Mesendoderm (in vitro differentiated cells): ENCODE measurements at regions not wholly inside any gene's neighbourhood (a gene's known extent, or its start where the extent isn't known, plus 50 kb on each side); places are given as distances from the start of the nearest gene placed in this dataset.
A peak's percentile ranks its signal among the peaks of the same experiment; 100 is the strongest.
"Not testable (repeated sequence)": the region's sequence is repeated elsewhere in the genome, so short reads cannot be mapped to it uniquely, and the experiment has no call there.

ENCODE experiments used
- DNase-seq: peaks from one replicate; pipeline ENCODE4 v3.0.0; 2013
- H2AK5ac ChIP-seq: 2 replicates; pipeline ENCODE4 v1.6.1; 2013; ENCODE audit warnings: low read length, inconsistent platforms
- H2BK120ac ChIP-seq: 2 replicates; pipeline ENCODE4 v1.6.1; 2013; ENCODE audit warnings: low read depth, mild to moderate bottlenecking, low read length, moderate library complexity, mixed read lengths
- H2BK15ac ChIP-seq: replicated peaks from 2 replicates; pipeline ENCODE4 v1.6.1; 2013; ENCODE audit warnings: low read depth, mild to moderate bottlenecking, moderate library complexity
- H2BK5ac ChIP-seq: 2 replicates; pipeline ENCODE4 v1.6.1; 2013; ENCODE audit warnings: low read length, inconsistent platforms
- H3K18ac ChIP-seq: 2 replicates; pipeline ENCODE4 v1.6.1; 2013; ENCODE audit warnings: mild to moderate bottlenecking, low read length, mixed read lengths
- H3K23ac ChIP-seq: one replicate; pipeline ENCODE4 v1.6.1; 2013; ENCODE audit warnings: low read length
- H3K27ac ChIP-seq: 2 replicates; pipeline ENCODE4 v1.5.1; 2013; ENCODE audit warnings: low read depth, mild to moderate bottlenecking, inconsistent platforms, low read length, moderate library complexity
- H3K27me3 ChIP-seq: 2 replicates; pipeline ENCODE4 v1.6.1; 2013; ENCODE audit warnings: low read length, control low read depth, mild to moderate bottlenecking, inconsistent platforms; ENCODE audit not compliant: insufficient read depth, poor library complexity
- H3K36me3 ChIP-seq: 2 replicates; pipeline ENCODE4 v1.6.1; 2013; ENCODE audit warnings: low read length, inconsistent platforms; ENCODE audit not compliant: control insufficient read depth, insufficient read depth
- H3K4ac ChIP-seq: one replicate; pipeline ENCODE4 v1.6.1; 2013; ENCODE audit warnings: low read depth, mild to moderate bottlenecking, low read length, moderate library complexity
- H3K4me1 ChIP-seq: 2 replicates; pipeline ENCODE4 v1.6.1; 2013; ENCODE audit warnings: low read depth, low read length, inconsistent platforms; ENCODE audit not compliant: control insufficient read depth
- H3K4me2 ChIP-seq: 2 replicates; pipeline ENCODE4 v1.6.1; 2013; ENCODE audit warnings: low read length
- H3K4me3 ChIP-seq: 2 replicates; pipeline ENCODE4 v1.5.1; 2013; ENCODE audit warnings: mild to moderate bottlenecking, low read length
- H3K56ac ChIP-seq: one replicate; pipeline ENCODE4 v1.6.1; 2013; ENCODE audit warnings: low read length
- H3K79me1 ChIP-seq: 2 replicates; pipeline ENCODE4 v1.6.1; 2013; ENCODE audit warnings: low read length, inconsistent platforms
- H3K79me2 ChIP-seq: 2 replicates; pipeline ENCODE4 v1.6.1; 2013; ENCODE audit warnings: mild to moderate bottlenecking, low read length; ENCODE audit not compliant: control insufficient read depth, insufficient read depth
- H3K9ac ChIP-seq: 2 replicates; pipeline ENCODE4 v1.6.1; 2013; ENCODE audit warnings: low read length, inconsistent platforms
- H4K5ac ChIP-seq: one replicate; pipeline ENCODE4 v1.6.1; 2013; ENCODE audit warnings: low read length
- H4K8ac ChIP-seq: one replicate; pipeline ENCODE4 v1.6.1; 2013; ENCODE audit warnings: low read depth, mild to moderate bottlenecking, control low read depth, low read length, moderate library complexity
- WGBS: extraction: QIAGEN DNeasy Blood & Tissue Kit; methylation state at CpG from one replicate; pipeline ENCODE4 v1.1.7; 2013; ENCODE audit warnings: low lambda C conversion rate, missing lambda C conversion rate; ENCODE audit not compliant: insufficient coverage; ENCODE audit errors: extremely low coverage; 5-methylcytosine and 5-hydroxymethylcytosine counted together

DNA sequence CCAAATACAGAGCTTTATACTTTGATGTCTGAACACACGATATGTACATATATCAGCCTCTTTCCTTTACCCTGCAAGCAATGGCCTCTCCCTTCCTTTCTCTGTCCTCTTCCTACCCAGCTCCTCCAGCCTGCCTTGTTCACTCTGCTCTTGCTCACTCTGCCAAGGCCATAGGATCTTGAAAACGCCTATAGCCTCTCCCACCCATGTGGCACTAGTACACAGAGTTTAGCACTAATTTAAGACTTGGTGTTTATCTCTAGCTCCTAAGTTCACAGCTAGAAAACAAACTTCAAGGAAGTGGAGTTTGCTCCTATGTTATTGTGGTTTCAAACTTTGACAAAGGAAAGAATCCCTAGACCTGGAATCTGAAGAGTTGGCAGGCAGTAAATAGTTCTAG, 225.0 kb upstream of the RUNX1 start:
- Histone ChIP-seq H2BK120ac (no peak overlapping the region), H3K36me3 (no peaks in the 10 kb centered on the region), H3K4me1 (no peaks in the 10 kb centered on the region), H2BK15ac (no peak overlapping the region), H3K79me1 (no peaks in the 10 kb centered on the region), H3K56ac (no peak overlapping the region), H3K9ac (no peak overlapping the region), H2AK5ac (no peak overlapping the region), H3K27me3 (no peaks in the 10 kb centered on the region), H3K4me3 (no peak overlapping the region), H2BK5ac (no peak overlapping the region), H4K5ac (no peak overlapping the region), H3K18ac (no peak overlapping the region), H3K27ac (no peak overlapping the region), H4K8ac (no peak overlapping the region), H3K79me2 (no peaks in the 10 kb centered on the region), H3K4ac (no peak overlapping the region), H3K23ac (no peak overlapping the region), H3K4me2 (no peak overlapping the region)
- DNase-seq = no peak
- WGBS = no CpG with 5 or more reads among the region's 2 CpGs

DNA sequence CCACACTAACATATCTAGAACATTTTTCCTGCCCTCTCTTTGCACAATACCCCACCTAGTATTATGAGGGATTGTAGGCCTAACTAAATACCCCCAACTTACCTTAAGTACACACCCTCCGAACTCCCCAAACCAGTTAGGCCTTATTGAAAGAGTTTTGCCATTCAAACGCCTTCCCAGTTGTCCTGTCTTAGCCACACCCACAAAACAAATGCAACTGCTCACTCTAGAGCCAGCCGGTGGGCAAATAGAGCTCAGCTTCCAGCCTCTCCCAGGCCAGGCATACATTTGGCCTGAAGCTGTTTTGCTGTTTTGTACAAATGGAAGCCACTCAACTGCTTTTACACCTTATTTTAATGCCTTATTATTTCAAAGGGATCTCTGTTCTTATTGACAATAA, 224.2 kb upstream of the RUNX1 start:
- H2BK120ac ChIP-seq = no peak overlapping the region
- no peak overlapping the region for H2BK5ac ChIP-seq
- H2BK15ac ChIP-seq = no peak overlapping the region
- no peak overlapping the region for H3K23ac ChIP-seq
- no peak overlapping the region for H4K5ac ChIP-seq
- no peak overlapping the region for H3K18ac ChIP-seq
- H3K27me3 ChIP-seq = no peaks in the 10 kb centered on the region
- H4K8ac ChIP-seq = no peak overlapping the region
- no peaks in the 10 kb centered on the region for H3K79me2 ChIP-seq
- H3K36me3 ChIP-seq = no peaks in the 10 kb centered on the region
- H3K4me1 ChIP-seq = no peaks in the 10 kb centered on the region
- H3K4me3 ChIP-seq = no peak overlapping the region
- no peak overlapping the region for H3K27ac ChIP-seq
- H3K9ac ChIP-seq = no peak overlapping the region
- no peak overlapping the region for H2AK5ac ChIP-seq
- WGBS = no CpG with 5 or more reads among the region's 3 CpGs
- peak; percentile 15 for DNase-seq
- H3K56ac ChIP-seq = no peak overlapping the region
- H3K4ac ChIP-seq = no peak overlapping the region
- H3K4me2 ChIP-seq = no peak overlapping the region
- no peaks in the 10 kb centered on the region for H3K79me1 ChIP-seq

DNA sequence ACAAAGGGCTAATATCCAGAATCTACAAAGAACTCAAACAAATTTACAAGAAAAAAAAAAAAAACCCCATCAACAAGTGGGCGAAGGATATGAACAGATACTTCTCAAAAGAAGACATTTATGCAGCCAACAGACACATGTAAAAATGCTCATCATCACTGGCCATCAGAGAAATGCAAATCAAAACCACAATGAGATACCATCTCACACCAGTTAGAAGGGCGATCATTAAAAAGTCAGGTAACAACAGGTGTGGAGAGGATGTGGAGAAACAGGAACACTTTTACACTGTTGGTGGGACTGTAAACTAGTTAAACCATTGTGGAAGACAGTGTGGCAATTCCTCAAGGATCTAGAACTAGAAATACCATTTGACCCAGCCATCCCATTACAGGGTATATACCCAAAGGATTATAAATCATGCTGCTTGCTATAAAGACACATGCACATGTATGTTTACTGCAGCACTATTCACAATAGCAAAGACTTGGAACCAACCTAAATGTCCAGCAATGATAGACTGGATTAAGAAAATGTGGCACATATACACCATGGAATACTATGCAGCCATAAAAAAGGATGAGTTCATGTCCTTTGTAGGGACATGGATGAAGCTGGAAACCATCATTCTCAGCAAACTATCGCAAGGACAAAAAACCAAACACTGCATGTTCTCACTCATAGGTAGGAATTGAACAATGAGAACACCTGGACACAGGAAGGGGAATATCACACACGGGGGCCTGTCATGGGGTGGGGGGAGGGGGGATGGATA, 222.4 kb upstream of the RUNX1 start:
- H2AK5ac ChIP-seq, H3K27me3 ChIP-seq, H3K36me3 ChIP-seq, H3K23ac ChIP-seq, H3K79me1 ChIP-seq, H3K4me3 ChIP-seq, H2BK120ac ChIP-seq, H3K79me2 ChIP-seq, H3K9ac ChIP-seq, H3K4ac ChIP-seq, H2BK15ac ChIP-seq, H2BK5ac ChIP-seq, H4K5ac ChIP-seq, H3K56ac ChIP-seq, H4K8ac ChIP-seq, H3K4me1 ChIP-seq, H3K4me2 ChIP-seq, DNase-seq, H3K27ac ChIP-seq, H3K18ac ChIP-seq: not testable (repeated sequence)
- no CpG with 5 or more reads among the region's 4 CpGs for WGBS

DNA sequence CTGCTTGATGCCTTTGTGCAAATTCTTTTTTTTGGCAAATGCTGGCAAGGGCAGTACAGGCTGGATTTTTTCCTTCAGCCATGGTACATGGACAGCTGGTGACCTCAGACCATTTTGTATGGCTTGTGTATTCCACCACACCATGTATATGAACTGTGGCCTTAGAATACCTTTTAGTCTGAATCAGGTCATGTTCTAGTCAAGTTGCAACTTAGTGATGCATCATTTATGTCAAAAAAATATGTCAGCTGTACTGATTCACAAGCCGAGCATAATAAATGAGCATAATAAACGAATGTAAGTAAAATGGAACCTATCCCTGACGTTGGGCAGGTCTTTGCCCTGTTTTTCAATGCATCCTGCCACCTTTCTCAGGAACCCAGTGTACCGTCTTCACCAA, 219.7 kb upstream of the RUNX1 start:
- Histone ChIP-seq H3K27ac (no peak overlapping the region), H3K27me3 (no peaks in the 10 kb centered on the region), H3K36me3 (no peaks in the 10 kb centered on the region), H3K4me3 (no peak overlapping the region), H3K79me2 (no peaks in the 10 kb centered on the region), H3K4ac (no peak overlapping the region), H2AK5ac (no peak overlapping the region), H3K9ac (no peak overlapping the region), H2BK120ac (no peak overlapping the region), H4K5ac (no peak overlapping the region), H3K18ac (no peak overlapping the region), H3K23ac (no peak overlapping the region), H4K8ac (no peak overlapping the region), H3K4me1 (no peaks in the 10 kb centered on the region), H2BK5ac (no peak overlapping the region), H3K79me1 (no peaks in the 10 kb centered on the region), H3K4me2 (no peak overlapping the region), H3K56ac (no peak overlapping the region), H2BK15ac (no peak overlapping the region)
- no CpG with 5 or more reads among the region's 4 CpGs for WGBS
- no peak for DNase-seq

DNA sequence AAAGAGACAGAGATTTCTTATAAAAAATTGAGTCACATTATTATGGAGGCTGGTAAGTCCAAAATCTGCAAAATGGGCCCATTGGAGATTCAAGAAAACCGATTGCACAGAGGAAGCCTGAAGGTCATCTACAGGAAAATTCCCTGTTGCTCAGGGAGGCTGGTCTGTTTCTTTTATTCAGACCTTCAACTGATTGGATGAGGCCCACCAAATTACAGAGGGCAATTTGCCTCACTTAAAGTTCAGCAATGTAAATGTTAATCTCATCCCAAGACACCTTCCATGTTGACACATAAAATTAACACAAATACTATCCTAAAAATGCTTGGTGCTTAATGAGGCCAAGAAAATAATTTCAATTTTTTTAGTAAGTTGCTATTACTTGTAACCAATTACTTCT, 219.2 kb upstream of the RUNX1 start:
- Histone ChIP-seq H3K79me2 (no peaks in the 10 kb centered on the region), H3K4me3 (no peak overlapping the region), H2BK120ac (no peak overlapping the region), H3K27me3 (no peaks in the 10 kb centered on the region), H2BK5ac (no peak overlapping the region), H3K36me3 (no peaks in the 10 kb centered on the region), H3K56ac (no peak overlapping the region), H3K4me2 (no peak overlapping the region), H4K5ac (no peak overlapping the region), H3K18ac (no peak overlapping the region), H3K4me1 (no peaks in the 10 kb centered on the region), H2AK5ac (no peak overlapping the region), H3K23ac (no peak overlapping the region), H4K8ac (no peak overlapping the region), H3K79me1 (no peaks in the 10 kb centered on the region), H2BK15ac (no peak overlapping the region), H3K27ac (no peak overlapping the region), H3K9ac (no peak overlapping the region), H3K4ac (no peak overlapping the region)
- DNase-seq = no peak
- no CpG with 5 or more reads among the region's 1 CpG for WGBS

DNA sequence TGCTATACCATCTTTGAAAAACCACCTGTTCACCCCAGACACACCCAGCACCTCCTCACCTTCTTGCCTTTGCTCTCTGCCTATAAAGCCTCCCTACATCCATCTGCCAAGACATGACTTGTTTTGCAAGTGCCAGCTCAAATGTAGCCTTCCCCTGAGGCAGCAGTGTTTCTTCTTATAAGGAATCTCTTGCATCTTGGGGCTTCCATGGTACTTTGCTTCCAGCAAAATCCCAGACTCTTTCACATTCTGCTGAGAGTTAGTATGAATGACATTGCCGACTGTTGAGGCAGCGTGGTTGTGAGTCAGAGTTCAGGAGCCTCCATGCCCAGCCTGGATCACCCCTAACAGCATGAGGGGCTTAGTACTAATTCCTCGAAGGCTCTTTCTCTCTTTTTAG, 217.4 kb upstream of the RUNX1 start:
- Histone ChIP-seq H3K56ac (no peak overlapping the region), H3K18ac (no peak overlapping the region), H3K9ac (no peak overlapping the region), H3K23ac (no peak overlapping the region), H3K4me1 (no peaks in the 10 kb centered on the region), H4K5ac (no peak overlapping the region), H3K4me2 (no peak overlapping the region), H2BK15ac (no peak overlapping the region), H2BK5ac (no peak overlapping the region), H3K36me3 (no peaks in the 10 kb centered on the region), H2BK120ac (no peak overlapping the region), H3K79me1 (no peaks in the 10 kb centered on the region), H3K27me3 (no peaks in the 10 kb centered on the region), H3K4me3 (no peak overlapping the region), H3K79me2 (no peaks in the 10 kb centered on the region), H3K4ac (no peak overlapping the region), H3K27ac (no peak overlapping the region), H2AK5ac (no peak overlapping the region), H4K8ac (no peak overlapping the region)
- peak; percentile 14 for DNase-seq
- WGBS = no CpG with 5 or more reads among the region's 3 CpGs
